Hepatocyte (in vitro differentiated cells): ENCODE measurements at regions not wholly inside any gene's neighbourhood (a gene's known extent, or its start where the extent isn't known, plus 50 kb on each side); places are given as distances from the start of the nearest gene placed in this dataset.

Experiments used
- EZH2 ChIP-seq: fragments of 200-600 bp; sonication (generic); IDR thresholded peaks from 2 replicates; pipeline ENCODE4 v1.6.1; 2016; ENCODE audit warnings: antibody characterized with exemption, mild to moderate bottlenecking, borderline replicate concordance
- TF ChIP-seq, protein P1 (sequence below): fragments of 200-600 bp; sonication (generic); IDR thresholded peaks from 2 replicates; pipeline ENCODE4 v1.5.1; 2016; ENCODE audit warnings: antibody characterized with exemption, mild to moderate bottlenecking; ENCODE audit not compliant: poor library complexity

DNA sequence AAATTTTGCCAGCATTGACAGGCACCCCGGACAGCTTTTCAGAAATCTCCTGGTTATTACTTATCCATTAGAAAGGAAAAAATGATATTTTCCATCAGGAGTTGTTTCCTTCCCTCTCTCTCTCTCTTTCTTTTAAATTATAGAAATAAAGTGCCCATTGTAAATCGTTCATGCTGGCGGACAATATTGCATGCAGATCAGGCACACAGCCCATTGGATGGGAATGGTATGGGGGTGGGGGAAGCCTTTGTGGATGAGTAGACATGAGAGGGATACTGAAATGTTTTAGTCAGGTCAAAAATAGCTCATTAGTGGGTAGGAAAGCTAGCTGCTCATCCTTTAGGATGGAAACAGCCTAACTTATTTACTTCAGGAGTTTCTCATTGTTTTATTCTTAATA lies 764.9 kb upstream of the MMS22L start:
- TF ChIP-seq, protein P1, sequence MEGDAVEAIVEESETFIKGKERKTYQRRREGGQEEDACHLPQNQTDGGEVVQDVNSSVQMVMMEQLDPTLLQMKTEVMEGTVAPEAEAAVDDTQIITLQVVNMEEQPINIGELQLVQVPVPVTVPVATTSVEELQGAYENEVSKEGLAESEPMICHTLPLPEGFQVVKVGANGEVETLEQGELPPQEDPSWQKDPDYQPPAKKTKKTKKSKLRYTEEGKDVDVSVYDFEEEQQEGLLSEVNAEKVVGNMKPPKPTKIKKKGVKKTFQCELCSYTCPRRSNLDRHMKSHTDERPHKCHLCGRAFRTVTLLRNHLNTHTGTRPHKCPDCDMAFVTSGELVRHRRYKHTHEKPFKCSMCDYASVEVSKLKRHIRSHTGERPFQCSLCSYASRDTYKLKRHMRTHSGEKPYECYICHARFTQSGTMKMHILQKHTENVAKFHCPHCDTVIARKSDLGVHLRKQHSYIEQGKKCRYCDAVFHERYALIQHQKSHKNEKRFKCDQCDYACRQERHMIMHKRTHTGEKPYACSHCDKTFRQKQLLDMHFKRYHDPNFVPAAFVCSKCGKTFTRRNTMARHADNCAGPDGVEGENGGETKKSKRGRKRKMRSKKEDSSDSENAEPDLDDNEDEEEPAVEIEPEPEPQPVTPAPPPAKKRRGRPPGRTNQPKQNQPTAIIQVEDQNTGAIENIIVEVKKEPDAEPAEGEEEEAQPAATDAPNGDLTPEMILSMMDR = no peak
- TF ChIP-seq EZH2 = no peak
